ENCODE measurements at regions not wholly inside any gene's neighbourhood (a gene's known extent, or its start where the extent isn't known, plus 50 kb on each side); places are given as distances from the start of the nearest gene placed in this dataset.

DNA sequence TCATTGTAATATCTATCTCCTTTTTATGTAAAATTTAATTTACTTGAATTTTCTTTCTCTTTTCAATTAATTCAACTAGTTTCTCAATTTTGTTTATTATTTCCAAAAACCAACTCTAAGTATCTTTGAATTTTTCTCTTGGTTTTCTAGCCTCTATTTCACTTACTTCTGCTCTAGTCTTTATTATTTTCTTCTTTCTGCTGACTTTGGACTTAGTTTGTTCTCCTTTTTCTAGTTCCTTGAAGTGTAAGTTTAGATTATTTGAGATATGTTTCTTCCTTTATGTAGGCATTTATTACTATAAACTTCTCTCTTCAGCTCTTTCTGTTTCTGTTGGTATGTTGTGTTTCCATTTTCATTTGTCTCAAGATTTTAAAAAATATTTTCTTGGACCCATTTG, 70.8 kb downstream of the TNFAIP3 start:
- TF ChIP-seq, protein P1, sequence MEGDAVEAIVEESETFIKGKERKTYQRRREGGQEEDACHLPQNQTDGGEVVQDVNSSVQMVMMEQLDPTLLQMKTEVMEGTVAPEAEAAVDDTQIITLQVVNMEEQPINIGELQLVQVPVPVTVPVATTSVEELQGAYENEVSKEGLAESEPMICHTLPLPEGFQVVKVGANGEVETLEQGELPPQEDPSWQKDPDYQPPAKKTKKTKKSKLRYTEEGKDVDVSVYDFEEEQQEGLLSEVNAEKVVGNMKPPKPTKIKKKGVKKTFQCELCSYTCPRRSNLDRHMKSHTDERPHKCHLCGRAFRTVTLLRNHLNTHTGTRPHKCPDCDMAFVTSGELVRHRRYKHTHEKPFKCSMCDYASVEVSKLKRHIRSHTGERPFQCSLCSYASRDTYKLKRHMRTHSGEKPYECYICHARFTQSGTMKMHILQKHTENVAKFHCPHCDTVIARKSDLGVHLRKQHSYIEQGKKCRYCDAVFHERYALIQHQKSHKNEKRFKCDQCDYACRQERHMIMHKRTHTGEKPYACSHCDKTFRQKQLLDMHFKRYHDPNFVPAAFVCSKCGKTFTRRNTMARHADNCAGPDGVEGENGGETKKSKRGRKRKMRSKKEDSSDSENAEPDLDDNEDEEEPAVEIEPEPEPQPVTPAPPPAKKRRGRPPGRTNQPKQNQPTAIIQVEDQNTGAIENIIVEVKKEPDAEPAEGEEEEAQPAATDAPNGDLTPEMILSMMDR (IDR thresholded peaks at IDR 0.05), result no peak
- TF ChIP-seq POLR2A (IDR thresholded peaks at IDR 0.05), result no peak

All from sigmoid colon (tissue), 3 donors.